IMR-90 (cell line): ENCODE measurements at regions not wholly inside any gene's neighbourhood (a gene's known extent, or its start where the extent isn't known, plus 50 kb on each side); places are given as distances from the start of the nearest gene placed in this dataset.

ENCODE experiments used
- ATAC-seq: fragments of 200-7000 bp; cut with Tn5 transposase; 2 replicates; pipeline ENCODE4 v1.9.1; 2020; ENCODE audit warnings: low read depth, mild to moderate bottlenecking, moderate library complexity
- BruUV-seq: library from RNA; stranded (reverse); fragments of 400-500 nt; replicated peaks from 2 replicates; lab custom pipeline; 2021; lab: Mats Ljungman, UMichigan
- CTCF ChIA-PET: fragments of 300-600 bp; formaldehyde crosslinking; extraction: SDS; loops from one replicate; lab custom pipeline; 2021; ENCODE audit warnings: antibody characterized with exemption; lab: Yijun Ruan, JAX
- POLR2A ChIA-PET: fragments of 300-600 bp; sonication (Branson Sonifier 250); formaldehyde crosslinking; loops from one replicate; lab custom pipeline; 2022; ENCODE audit warnings: antibody characterized with exemption; ENCODE audit not compliant: unreplicated experiment; lab: Charles Lee
- DNase-seq: peaks from one replicate; pipeline ENCODE4 v3.0.0; 2013
- H2AFZ ChIP-seq: replicated peaks from 2 replicates; pipeline ENCODE3; 2013; ENCODE audit warnings: low read length, mild to moderate bottlenecking; ENCODE audit not compliant: poor library complexity
- H2AK5ac ChIP-seq: 2 replicates; pipeline ENCODE4 v1.6.1; 2013; ENCODE audit warnings: low read depth, low read length, inconsistent platforms
- H2AK9ac ChIP-seq: replicated peaks from 2 replicates; pipeline ENCODE3; 2013; ENCODE audit warnings: mild to moderate bottlenecking, low read depth, low read length, moderate library complexity; ENCODE audit not compliant: poor library complexity
- H2BK120ac ChIP-seq: 2 replicates; pipeline ENCODE4 v1.6.1; 2013; ENCODE audit warnings: low read depth, low read length, inconsistent platforms
- H2BK15ac ChIP-seq: 3 replicates; pipeline ENCODE4 v1.6.1; 2013; ENCODE audit warnings: low read depth, low read length, inconsistent platforms
- H2BK20ac ChIP-seq: 2 replicates; pipeline ENCODE4 v1.6.1; 2013; ENCODE audit warnings: low read depth, mild to moderate bottlenecking, inconsistent platforms, low read length, moderate library complexity
- H2BK5ac ChIP-seq: 2 replicates; pipeline ENCODE4 v1.6.1; 2013; ENCODE audit warnings: mild to moderate bottlenecking, low read depth, low read length, inconsistent platforms; ENCODE audit not compliant: poor library complexity, severe bottlenecking
- H3K14ac ChIP-seq: replicated peaks from 2 replicates; pipeline ENCODE4 v1.6.1; 2013; ENCODE audit warnings: low read depth, low read length, inconsistent platforms
- H3K18ac ChIP-seq: 2 replicates; pipeline ENCODE4 v1.6.1; 2013; ENCODE audit warnings: low read depth, low read length, control low read depth
- H3K23ac ChIP-seq: 2 replicates; pipeline ENCODE4 v1.6.1; 2013; ENCODE audit warnings: low read depth, low read length, inconsistent platforms
- H3K27ac ChIP-seq: 2 replicates; pipeline ENCODE4 v1.5.1; 2013; ENCODE audit warnings: mild to moderate bottlenecking, control low read depth, low read length; ENCODE audit not compliant: insufficient read depth
- H3K27me3 ChIP-seq: 2 replicates; pipeline ENCODE4 v1.6.1; 2013; ENCODE audit warnings: low read length; ENCODE audit not compliant: control insufficient read depth, insufficient read depth
- H3K36me3 ChIP-seq: 2 replicates; pipeline ENCODE4 v1.6.1; 2013; ENCODE audit warnings: low read length, mixed read lengths; ENCODE audit not compliant: control insufficient read depth, insufficient read depth
- H3K4ac ChIP-seq: 2 replicates; pipeline ENCODE4 v1.6.1; 2013; ENCODE audit warnings: low read depth, low read length, inconsistent platforms
- H3K4me1 ChIP-seq: 2 replicates; pipeline ENCODE4 v1.6.1; 2013; ENCODE audit warnings: low read length, mixed read lengths; ENCODE audit not compliant: control insufficient read depth, insufficient read depth
- H3K4me2 ChIP-seq: 2 replicates; pipeline ENCODE4 v1.6.1; 2013; ENCODE audit warnings: low read depth, mild to moderate bottlenecking, control low read depth, low read length, moderate library complexity
- H3K4me3 ChIP-seq: 2 replicates; pipeline ENCODE4 v1.5.1; 2013; ENCODE audit warnings: low read depth, mild to moderate bottlenecking, control low read depth, low read length, moderate library complexity; ENCODE audit not compliant: insufficient read depth
- H3K56ac ChIP-seq: 2 replicates; pipeline ENCODE4 v1.6.1; 2013; ENCODE audit warnings: low read length, inconsistent platforms; ENCODE audit not compliant: insufficient read depth; ENCODE audit errors: extremely low read depth
- H3K79me1 ChIP-seq, 2 experiments: 2 replicates each; pipeline ENCODE4 v1.6.1; 2013; ENCODE audit warnings: low read length in 2 of 2, inconsistent platforms in 1 of 2, low read depth in 1 of 2
- H3K9ac ChIP-seq: 2 replicates; pipeline ENCODE4 v1.6.1; 2013; ENCODE audit warnings: low read depth, low read length, control low read depth
- H3K9me1 ChIP-seq: 2 replicates; pipeline ENCODE4 v1.6.1; 2013; ENCODE audit warnings: low read length, inconsistent platforms; ENCODE audit not compliant: insufficient read depth
- H3K9me3 ChIP-seq: 2 replicates; pipeline ENCODE4 v1.6.1; 2013; ENCODE audit warnings: low read length; ENCODE audit not compliant: control insufficient read depth, insufficient read depth
- H4K20me1 ChIP-seq: 2 replicates; pipeline ENCODE4 v1.6.1; 2013; ENCODE audit warnings: low read length, inconsistent platforms; ENCODE audit not compliant: insufficient read depth
- H4K5ac ChIP-seq: 2 replicates; pipeline ENCODE4 v1.6.1; 2013; ENCODE audit warnings: mild to moderate bottlenecking, low read depth, low read length, control low read depth
- H4K8ac ChIP-seq, 2 experiments: 2 replicates each; pipeline ENCODE4 v1.6.1; 2013; ENCODE audit warnings: low read depth in 2 of 2, low read length in 2 of 2, control low read depth in 1 of 2, inconsistent platforms in 1 of 2
- H4K91ac ChIP-seq: 2 replicates; pipeline ENCODE4 v1.6.1; 2013; ENCODE audit warnings: low read depth, low read length, inconsistent platforms; ENCODE audit not compliant: insufficient read depth
- CEBPB ChIP-seq: IDR thresholded peaks from 2 replicates; pipeline ENCODE4 v1.6.1; 2012; ENCODE audit warnings: low read depth, low read length, improper control_type of control experiment
- CHD1 ChIP-seq: IDR thresholded peaks from 2 replicates; pipeline ENCODE4 v1.6.1; 2012; ENCODE audit warnings: low read depth, low read length, improper control_type of control experiment
- MXI1 ChIP-seq: IDR thresholded peaks from 2 replicates; pipeline ENCODE4 v1.6.1; 2012; ENCODE audit warnings: low read depth, mild to moderate bottlenecking, low read length, moderate library complexity, borderline replicate concordance
- RCOR1 ChIP-seq: IDR thresholded peaks from 2 replicates; pipeline ENCODE4 v1.6.1; 2012; ENCODE audit warnings: mild to moderate bottlenecking, low read length, improper control_type of control experiment; ENCODE audit not compliant: insufficient replicate concordance
- RFX5 ChIP-seq: IDR thresholded peaks from 2 replicates; pipeline ENCODE4 v1.8.0; 2012; ENCODE audit warnings: low read depth, mild to moderate bottlenecking, low read length, moderate library complexity
- SMC3 ChIP-seq: fragments of 150-350 bp; IDR thresholded peaks from 2 replicates; pipeline ENCODE4 v1.6.1; 2016; ENCODE audit warnings: low read depth, mild to moderate bottlenecking, antibody characterized with exemption, low read length, moderate library complexity
- WGBS, 2 experiments: methylation state at CpG; one replicate each; pipeline versions ENCODE4 v1.1.5 to v1.1.7; 2013; ENCODE audit warnings: missing lambda C conversion rate in 2 of 2; ENCODE audit not compliant: insufficient read length in 1 of 2; ENCODE audit errors: extremely low coverage in 2 of 2; 5-methylcytosine and 5-hydroxymethylcytosine counted together
- dilution Hi-C: fragments of 300-500 bp; cut with HindIII; formaldehyde crosslinking; loops from one replicate; pipeline ENCODE4 v1.14.3; 2018; ENCODE audit warnings: low sequenced_read_pairs; ENCODE audit not compliant: unreplicated experiment
- in situ Hi-C: fragments of 300-500 bp; cut with MboI; formaldehyde crosslinking; loops from 3 replicates; pipeline ENCODE4 v1.14.3; 2019; ENCODE audit warnings: low sequenced_read_pairs, inconsistent platforms, mixed read lengths
- intact Hi-C: fragments of 100-400 bp; cut with micrococcal nuclease; formaldehyde crosslinking; loops from 2 replicates; pipeline ENCODE4 v1.10.0; 2022
- TF ChIP-seq, protein P1 (sequence below): conservative IDR thresholded peaks from 2 replicates; pipeline ENCODE4 v1.5.1; 2012; ENCODE audit warnings: mild to moderate bottlenecking, low read depth, low read length, improper control_type of control experiment
- TF ChIP-seq, protein P2 (sequence below): fragments of 150-350 bp; IDR thresholded peaks from 2 replicates; pipeline ENCODE4 v1.6.1; 2017; ENCODE audit warnings: mild to moderate bottlenecking, antibody characterized with exemption, low read length, low read depth

DNA sequence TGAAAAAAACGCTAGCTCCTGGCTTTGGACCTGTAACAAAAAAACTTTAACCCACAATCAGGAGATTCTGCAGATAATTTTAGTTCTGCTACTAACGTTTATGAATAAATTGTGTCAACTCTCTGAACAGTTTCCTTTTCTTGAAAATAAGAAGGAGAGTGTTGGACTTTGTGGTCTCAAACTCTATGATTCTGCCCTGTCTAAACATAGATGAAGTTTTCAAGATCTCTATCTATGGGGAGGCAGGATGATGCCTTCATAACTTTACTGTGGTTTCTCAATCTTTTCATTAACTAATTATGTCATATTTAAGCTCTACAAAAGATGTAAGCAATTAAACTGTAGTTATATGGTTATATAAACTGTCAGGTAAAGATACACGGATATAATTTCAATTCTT is 162.0 kb downstream of the REEP3 start:
- BruUV-seq = no TSS peak
- Histone ChIP-seq H2AK5ac (no peak overlapping the region), H3K4me1 (0 out of 2 replicates have a peak, but pooled peaks cover 3% of the 10 kb centered on the region), H3K36me3 (no peaks in the 10 kb centered on the region), H4K20me1 (no peaks in the 10 kb centered on the region), H4K5ac (no peak overlapping the region), H3K9me1 (no peaks in the 10 kb centered on the region; the same call in 1 of the 2 replicates), H2AK9ac (no peak overlapping the region), H3K9ac (no peak overlapping the region), H3K4me3 (no peak overlapping the region), H3K79me1 (no peaks in the 10 kb centered on the region), H4K8ac (no peak overlapping the region), H3K4ac (no peak overlapping the region), H2BK5ac (no peak overlapping the region), H3K14ac (no peak overlapping the region), H3K56ac (no peak overlapping the region), H2AFZ (no peak overlapping the region), H2BK15ac (no peak overlapping the region), H3K18ac (no peak overlapping the region), H3K27me3 (no peaks in the 10 kb centered on the region; the same call in none of the 2 replicates), H2BK20ac (no peak overlapping the region), H2BK120ac (no peak overlapping the region), H4K91ac (no peak overlapping the region), H3K27ac (no peak overlapping the region), H3K4me2 (no peak overlapping the region), H3K23ac (no peak overlapping the region), H3K9me3 (no peaks in the 10 kb centered on the region)
- ATAC-seq (no peak), DNase-seq (no peak)
- POLR2A ChIA-PET = interaction anchor here (0.6 kb wide), 1 partner anchor 401 kb away, joined by 9 read pairs; no protein-coding TSS in a partner anchor
- WGBS, 2 experiments = no CpG with 5 or more reads among the region's 3 CpGs
- dilution Hi-C loops = no loop called here
- TF ChIP-seq RFX5 (no peak), MXI1 (no peak), CEBPB (no peak), CHD1 (no peak), SMC3 (no peak), RCOR1 (no peak)
- TF ChIP-seq, protein P1, sequence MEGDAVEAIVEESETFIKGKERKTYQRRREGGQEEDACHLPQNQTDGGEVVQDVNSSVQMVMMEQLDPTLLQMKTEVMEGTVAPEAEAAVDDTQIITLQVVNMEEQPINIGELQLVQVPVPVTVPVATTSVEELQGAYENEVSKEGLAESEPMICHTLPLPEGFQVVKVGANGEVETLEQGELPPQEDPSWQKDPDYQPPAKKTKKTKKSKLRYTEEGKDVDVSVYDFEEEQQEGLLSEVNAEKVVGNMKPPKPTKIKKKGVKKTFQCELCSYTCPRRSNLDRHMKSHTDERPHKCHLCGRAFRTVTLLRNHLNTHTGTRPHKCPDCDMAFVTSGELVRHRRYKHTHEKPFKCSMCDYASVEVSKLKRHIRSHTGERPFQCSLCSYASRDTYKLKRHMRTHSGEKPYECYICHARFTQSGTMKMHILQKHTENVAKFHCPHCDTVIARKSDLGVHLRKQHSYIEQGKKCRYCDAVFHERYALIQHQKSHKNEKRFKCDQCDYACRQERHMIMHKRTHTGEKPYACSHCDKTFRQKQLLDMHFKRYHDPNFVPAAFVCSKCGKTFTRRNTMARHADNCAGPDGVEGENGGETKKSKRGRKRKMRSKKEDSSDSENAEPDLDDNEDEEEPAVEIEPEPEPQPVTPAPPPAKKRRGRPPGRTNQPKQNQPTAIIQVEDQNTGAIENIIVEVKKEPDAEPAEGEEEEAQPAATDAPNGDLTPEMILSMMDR = no peak
- TF ChIP-seq, protein P2, sequence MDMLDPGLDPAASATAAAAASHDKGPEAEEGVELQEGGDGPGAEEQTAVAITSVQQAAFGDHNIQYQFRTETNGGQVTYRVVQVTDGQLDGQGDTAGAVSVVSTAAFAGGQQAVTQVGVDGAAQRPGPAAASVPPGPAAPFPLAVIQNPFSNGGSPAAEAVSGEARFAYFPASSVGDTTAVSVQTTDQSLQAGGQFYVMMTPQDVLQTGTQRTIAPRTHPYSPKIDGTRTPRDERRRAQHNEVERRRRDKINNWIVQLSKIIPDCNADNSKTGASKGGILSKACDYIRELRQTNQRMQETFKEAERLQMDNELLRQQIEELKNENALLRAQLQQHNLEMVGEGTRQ = no peak
- CTCF ChIA-PET = no interaction called here
- in situ Hi-C loops = no loop called here
- intact Hi-C loops = no loop called here
